Lung microvascular endothelial cell (primary cell): ENCODE measurements at regions not wholly inside any gene's neighbourhood (a gene's known extent, or its start where the extent isn't known, plus 50 kb on each side); places are given as distances from the start of the nearest gene placed in this dataset.

Source experiments
- DNase-seq, 2 donors: peaks; one replicate each; pipeline versions ENCODE4 v3.0.0 to v3.0.0-alpha.2; 2010; ENCODE audit warnings: low read depth in 2 of 2

DNA sequence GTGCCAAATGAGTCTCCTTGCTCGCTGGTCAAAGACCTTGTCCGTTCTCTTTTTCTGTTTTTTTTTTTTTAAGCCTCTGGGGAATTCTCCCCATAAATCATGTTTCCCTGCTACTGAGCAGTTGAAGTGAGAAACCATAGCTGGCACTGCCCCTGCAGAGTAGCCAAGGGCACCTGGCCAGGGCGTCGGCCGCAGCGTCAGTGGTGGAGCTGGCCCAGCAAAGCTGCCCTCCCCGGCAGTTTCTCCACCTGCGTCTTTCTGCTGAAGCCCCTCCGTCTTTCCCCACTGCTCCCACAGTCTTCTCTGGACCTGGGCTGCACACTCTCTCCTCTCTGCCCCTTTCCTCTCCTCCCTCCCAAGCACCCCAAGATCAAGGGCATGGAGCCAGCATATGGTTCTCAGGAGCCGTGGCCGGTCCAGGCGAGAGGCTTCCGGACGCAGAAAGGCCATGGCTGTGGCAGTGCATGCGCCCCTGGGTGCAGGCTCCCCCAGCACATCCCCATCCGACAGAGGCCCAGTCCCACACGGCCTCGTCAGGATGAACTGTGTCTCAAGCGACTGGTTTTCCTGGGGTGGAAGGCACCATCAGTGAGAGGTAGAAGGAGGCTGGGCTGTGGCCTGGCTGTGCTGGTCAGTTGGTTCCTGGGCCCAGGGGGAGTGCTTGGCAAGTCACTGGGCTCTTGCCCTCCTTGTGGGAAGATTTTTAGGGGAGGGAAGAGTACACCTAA lies 218.1 kb downstream of the ERMARD start:
- no peak for DNase-seq

- no peak for DNase-seq
Observed at GRCh38 chr6:169968541-169969270, 217.3 kb downstream of the ERMARD start.

DNA sequence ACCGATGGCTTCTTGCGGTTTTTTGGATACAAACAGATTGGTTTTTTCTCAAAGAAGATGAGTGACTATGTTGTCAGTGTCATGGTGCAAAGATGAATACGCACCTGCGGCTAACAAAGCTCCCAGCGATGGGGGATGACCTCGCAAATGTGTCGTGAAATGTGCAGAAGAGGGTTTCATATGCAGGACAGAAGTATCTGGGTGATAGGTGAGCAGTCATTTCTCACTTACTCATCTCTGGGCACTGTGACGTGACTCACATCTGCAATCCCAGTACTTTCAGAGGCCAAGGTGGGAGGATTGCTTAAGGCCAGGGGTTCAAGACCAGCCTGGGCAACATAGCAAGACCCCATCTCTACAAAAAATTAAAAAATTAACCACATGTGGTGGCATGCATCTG lies 216.3 kb downstream of the ERMARD start:
- DNase-seq = no peak

GRCh38 chr6:169966312-169967181 lies 215.1 kb downstream of the ERMARD start:
- DNase-seq = no peak

DNA sequence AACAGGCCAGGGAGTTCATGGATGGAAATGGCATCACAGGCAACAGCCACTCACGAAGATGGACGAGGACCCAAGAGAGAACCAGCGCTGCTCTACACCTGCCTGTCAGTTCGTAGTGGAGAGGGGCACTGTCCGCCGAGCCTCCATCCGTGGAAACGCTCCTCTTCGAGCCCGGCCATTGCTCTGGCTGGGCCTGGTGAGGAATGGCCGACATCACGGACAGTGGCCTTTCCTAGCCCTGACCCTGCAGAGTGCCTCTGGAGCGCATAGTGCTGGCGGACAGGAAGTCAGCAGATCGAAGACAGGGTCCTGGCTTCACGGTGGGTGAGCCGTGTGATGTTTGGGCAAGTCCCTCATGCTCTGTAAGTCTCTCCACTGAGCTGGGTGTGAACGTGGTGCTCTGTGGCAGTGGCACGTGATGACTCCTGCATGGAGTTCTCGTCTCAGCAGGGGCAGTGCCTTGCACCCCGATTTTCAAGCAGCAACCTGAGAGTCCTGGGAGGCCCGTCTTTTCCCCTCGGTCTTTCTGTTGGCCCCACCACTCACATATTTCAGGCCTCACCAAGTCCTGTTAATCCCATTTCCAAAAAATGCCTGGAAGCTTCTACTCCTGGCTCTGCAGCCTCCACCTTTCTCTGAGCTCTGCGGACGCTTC lies 214.4 kb downstream of the ERMARD start:
- no peak for DNase-seq

- DNase-seq = no peak
Observed at GRCh38 chr6:169965239-169965638, 213.8 kb downstream of the ERMARD start.

DNA sequence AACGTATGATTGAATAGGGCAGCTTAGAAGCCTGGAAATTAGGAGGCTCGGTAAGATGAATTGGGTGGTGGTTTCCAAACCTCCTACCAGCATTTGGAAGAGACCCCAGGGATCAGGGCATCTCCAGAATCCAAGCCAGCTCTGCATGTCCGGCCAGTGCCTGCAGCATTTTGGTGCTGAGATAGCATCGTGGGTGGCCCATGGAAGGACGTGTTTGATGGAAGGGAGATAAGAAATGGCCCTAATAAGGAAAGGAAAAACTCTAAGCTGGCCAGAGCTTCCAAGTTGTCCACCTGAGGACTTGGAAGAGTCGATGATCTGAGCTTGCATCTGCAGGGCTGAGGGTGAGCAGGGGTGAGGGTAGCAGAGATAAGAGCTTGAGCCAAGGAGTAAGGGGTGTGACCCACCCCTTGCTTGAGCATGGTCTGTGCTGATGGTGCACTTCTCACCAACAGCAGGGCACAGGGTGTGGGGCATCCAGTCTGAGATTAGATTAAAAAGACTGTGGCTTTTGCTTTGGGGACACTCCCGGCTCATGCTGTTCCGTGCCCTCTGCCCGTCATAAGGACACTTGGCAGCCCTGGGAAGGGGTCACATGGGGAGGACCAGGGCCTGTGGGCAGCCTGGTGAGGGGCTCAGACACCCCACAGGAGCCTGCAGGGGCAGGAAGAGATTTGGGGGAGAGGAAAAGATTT lies 213.2 kb downstream of the ERMARD start:
- no peak for DNase-seq

GRCh38 chr6:169963581-169964297 lies 212.3 kb downstream of the ERMARD start:
- DNase-seq = no peak

GRCh38 chr6:169962604-169963469 lies 211.4 kb downstream of the ERMARD start:
- DNase-seq = no peak

- peak in 1 of 2 donors; percentile 61 for DNase-seq
Observed at GRCh38 chr6:169961772-169962561, 210.5 kb downstream of the ERMARD start.

- DNase-seq = no peak
Observed at GRCh38 chr6:169960886-169961611, 209.6 kb downstream of the ERMARD start.

DNA sequence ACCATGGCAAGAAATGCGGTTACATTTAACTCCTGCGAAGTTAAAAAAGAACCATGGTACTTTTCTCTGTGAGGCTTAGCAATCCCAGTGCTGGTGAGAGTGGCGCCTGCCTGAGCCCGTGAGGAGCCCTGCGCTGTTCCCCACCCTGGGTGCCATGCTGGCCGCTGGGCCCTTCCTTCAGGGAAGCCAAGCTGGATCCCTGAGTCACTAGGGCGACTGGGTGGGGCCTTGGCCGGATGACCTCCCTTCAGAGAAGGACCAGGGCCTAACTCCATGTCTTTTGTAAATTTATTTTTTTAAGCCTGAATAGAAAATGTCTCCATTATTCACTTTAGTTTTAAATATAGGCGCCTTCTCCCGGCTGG lies 209.1 kb downstream of the ERMARD start:
- no peak for DNase-seq

GRCh38 chr6:169960003-169960344 lies 208.6 kb downstream of the ERMARD start:
- DNase-seq = no peak

GRCh38 chr6:169959136-169960002 lies 207.9 kb downstream of the ERMARD start:
- DNase-seq = peak in 1 of 2 donors; percentile 51

DNA sequence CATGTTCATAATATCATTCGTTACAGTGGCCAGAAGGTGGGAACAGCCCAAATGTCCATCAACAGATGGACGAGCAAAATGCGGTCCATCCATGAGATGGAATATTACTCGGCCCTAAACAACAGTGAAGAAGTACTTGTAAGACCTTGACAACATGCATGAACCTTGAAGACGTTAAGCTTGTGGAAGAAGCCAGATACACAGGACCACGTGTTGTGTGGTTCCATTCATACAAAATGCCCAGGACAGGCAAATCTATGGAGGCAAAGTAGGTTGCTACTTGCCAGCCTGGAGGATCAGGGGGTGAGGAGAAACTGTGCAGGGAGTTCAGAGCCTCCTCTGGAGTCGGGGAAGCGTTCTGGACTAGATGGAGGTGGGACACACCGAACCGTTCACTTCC lies 207.1 kb downstream of the ERMARD start:
- DNase-seq = no peak

DNA sequence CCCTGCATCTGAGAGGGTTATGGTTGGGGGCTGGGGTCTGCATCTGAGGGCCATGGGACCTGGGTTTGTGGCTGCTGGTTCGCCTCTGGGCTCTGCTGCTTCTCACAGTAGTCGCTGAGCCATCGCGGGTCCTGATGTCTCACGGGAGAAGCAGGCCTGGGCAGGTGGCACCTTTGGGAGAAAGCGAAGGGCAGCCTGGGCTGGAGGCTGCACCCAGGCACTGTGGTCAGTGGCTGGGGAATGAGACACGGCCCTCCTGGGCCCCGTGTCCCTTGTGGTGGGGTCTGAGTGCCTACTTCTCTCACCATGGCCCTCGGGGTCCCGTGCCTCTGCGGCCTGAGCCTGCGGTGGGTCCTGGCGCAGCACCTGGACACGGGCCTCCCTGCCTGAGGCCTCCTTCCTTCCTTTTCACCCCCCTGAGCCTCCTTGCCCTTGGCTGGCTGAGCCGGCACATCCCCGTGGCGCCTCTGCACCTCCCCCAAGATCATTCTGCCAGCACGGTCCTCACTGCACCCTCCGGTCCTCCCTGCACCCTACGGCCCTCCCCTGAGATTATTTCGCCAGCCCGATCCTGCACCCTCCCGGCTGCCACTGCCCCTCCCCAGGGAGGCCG lies 206.0 kb downstream of the ERMARD start:
- no peak for DNase-seq

GRCh38 chr6:169956580-169956979 lies 205.2 kb downstream of the ERMARD start:
- DNase-seq = no peak
